ENCODE measurements at regions not wholly inside any gene's neighbourhood (a gene's known extent, or its start where the extent isn't known, plus 50 kb on each side); places are given as distances from the start of the nearest gene placed in this dataset.

GRCh38 chr13:29654843-29655547 lies 59.5 kb upstream of the SLC7A1 start:
- no peak for DNase-seq

GRCh38 chr13:29654384-29654783 lies 58.9 kb upstream of the SLC7A1 start:
- DNase-seq, result no peak

- DNase-seq, result peak; percentile 33
These were observed 53.3 kb upstream of the SLC7A1 start for GRCh38 chr13:29648760-29649159.

All from MV-4-11 (cell line).